Heart right ventricle (tissue), 16 donors: ENCODE measurements at regions not wholly inside any gene's neighbourhood (a gene's known extent, or its start where the extent isn't known, plus 50 kb on each side); places are given as distances from the start of the nearest gene placed in this dataset.

Experiments used
- ATAC-seq, 8 donors: fragments of 200-7000 bp; cut with Tn5 transposase; one replicate each; pipeline ENCODE4 v1.9.1; 2020; ENCODE audit warnings: mild to moderate bottlenecking in 8 of 8, moderate library complexity in 8 of 8, moderate number of reproducible peaks in 1 of 8
- DNase-seq, 2 donors: peaks; one replicate each; pipeline ENCODE4 v3.0.0-alpha.2; 2020
- H3K27ac ChIP-seq, 10 donors: fragments of 200-600 bp; sonication (generic) in 2 of 10; one replicate each; pipeline versions ENCODE4 v1.5.0 to v1.8.0; 2020 to 2022; ENCODE audit warnings: mild to moderate bottlenecking in 3 of 10
- H3K27me3 ChIP-seq, 7 donors: fragments of 200-600 bp; one replicate each; pipeline ENCODE4 v1.8.0; 2021 to 2022; ENCODE audit warnings: mild to moderate bottlenecking in 2 of 7
- H3K36me3 ChIP-seq, 9 donors: fragments of 200-600 bp; sonication (generic) in 1 of 9; one replicate each; pipeline versions ENCODE4 v1.5.0 to v1.8.0; 2020 to 2022; ENCODE audit warnings: mild to moderate bottlenecking in 2 of 9
- H3K4me1 ChIP-seq, 9 donors: fragments of 200-600 bp; sonication (generic) in 1 of 9; one replicate each; pipeline versions ENCODE4 v1.5.0 to v1.8.0; 2020 to 2022; ENCODE audit warnings: mild to moderate bottlenecking in 4 of 9
- H3K4me3 ChIP-seq, 10 donors: fragments of 200-600 bp; sonication (generic) in 2 of 10; one replicate each; pipeline versions ENCODE4 v1.5.0 to v1.8.0; 2020 to 2022; ENCODE audit warnings: mild to moderate bottlenecking in 7 of 10, moderate library complexity in 2 of 10
- H3K9me3 ChIP-seq, 11 donors: fragments of 200-600 bp in 10 of 11; sonication (generic) in 2 of 11; one replicate each; pipeline versions ENCODE4 v1.5.0 to v1.8.0; 2013 to 2022; ENCODE audit warnings: mild to moderate bottlenecking in 2 of 11, control low read depth in 1 of 11, moderate library complexity in 1 of 11
- WGBS, 2 donors: extraction: QIAGEN DNeasy Blood & Tissue Kit; methylation state at CpG; one replicate each; pipeline ENCODE4 v1.1.7; 2013; ENCODE audit warnings: inconsistent platforms in 1 of 2; 5-methylcytosine and 5-hydroxymethylcytosine counted together
- intact Hi-C, 10 donors: fragments of 100-400 bp; cut with DNase I; formaldehyde crosslinking; loops; one replicate each; pipeline versions ENCODE4 v1.11.1 to v1.14.2; 2022
- TF ChIP-seq, protein P1 (sequence below), 9 donors: fragments of 200-600 bp; sonication (generic) in 2 of 9; IDR thresholded peaks; one replicate each; pipeline versions ENCODE4 v1.5.0 to v1.8.0; 2021 to 2022; ENCODE audit warnings: antibody characterized with exemption in 9 of 9, mild to moderate bottlenecking in 5 of 9, moderate library complexity in 1 of 9
- donor health status: Arrhythmogenic right ventricular cardiomyopathy.
- donor health status: ischemic (EF 13 %, LVEDD 7.1; RV severe dilation, severe dysfunction).
- donor health status: healthy with polysubstance abuse.
- donor health status: DM: no; HTN: yes; CAD: no.
- donor health status: DM: no; HTN: no; CAD: no.
- donor health status: ischemic (EF 25% LVEDD 6.9; RV normal size, moderate dysfunction).
- donor health status: ischemic (EF 25% LVEDD 5.7; RV mildly dilated, moderate dysfunction).
- donor health status: healthy.
- donor health status: DM: yes; HTN: yes; CAD: no.
- donor health status: Ischemic cardiomyopathy.
- donor health status: ischemic (EF 35%, LVEDD 5.7; RV mildly dilated, moderate dysfunction).
- donor health status: nonischemic (EF 11% LVEDD 7.7; RV severe dilation, severe dysfunction).
- donor health status: DM: yes; HTN: yes; CAD: no.
- donor health status: PGD.
- donor health status: ischemic (EF 29% LVEDD 5.4; RV normal size, mild dysfunction).
- donor health status: nonischemic (EF 23%, LVEDD 6.1; RV moderate dilation, normal function).

GRCh38 chr4:134754301-134755019 lies 552.9 kb upstream of the PABPC4L start:
- no peaks in the 10 kb centered on the region for H3K36me3 ChIP-seq
- TF ChIP-seq, protein P1, sequence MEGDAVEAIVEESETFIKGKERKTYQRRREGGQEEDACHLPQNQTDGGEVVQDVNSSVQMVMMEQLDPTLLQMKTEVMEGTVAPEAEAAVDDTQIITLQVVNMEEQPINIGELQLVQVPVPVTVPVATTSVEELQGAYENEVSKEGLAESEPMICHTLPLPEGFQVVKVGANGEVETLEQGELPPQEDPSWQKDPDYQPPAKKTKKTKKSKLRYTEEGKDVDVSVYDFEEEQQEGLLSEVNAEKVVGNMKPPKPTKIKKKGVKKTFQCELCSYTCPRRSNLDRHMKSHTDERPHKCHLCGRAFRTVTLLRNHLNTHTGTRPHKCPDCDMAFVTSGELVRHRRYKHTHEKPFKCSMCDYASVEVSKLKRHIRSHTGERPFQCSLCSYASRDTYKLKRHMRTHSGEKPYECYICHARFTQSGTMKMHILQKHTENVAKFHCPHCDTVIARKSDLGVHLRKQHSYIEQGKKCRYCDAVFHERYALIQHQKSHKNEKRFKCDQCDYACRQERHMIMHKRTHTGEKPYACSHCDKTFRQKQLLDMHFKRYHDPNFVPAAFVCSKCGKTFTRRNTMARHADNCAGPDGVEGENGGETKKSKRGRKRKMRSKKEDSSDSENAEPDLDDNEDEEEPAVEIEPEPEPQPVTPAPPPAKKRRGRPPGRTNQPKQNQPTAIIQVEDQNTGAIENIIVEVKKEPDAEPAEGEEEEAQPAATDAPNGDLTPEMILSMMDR (IDR thresholded peaks at IDR 0.05) = no peak

GRCh38 chr4:134753390-134753789 lies 551.8 kb upstream of the PABPC4L start:
- DNase-seq (no peak), ATAC-seq (no peak)
- intact Hi-C loops = no loop called here
- TF ChIP-seq, protein P1 (IDR thresholded peaks at IDR 0.05) = no peak
- no peaks in the 10 kb centered on the region for H3K36me3 ChIP-seq
- H3K9me3 ChIP-seq = no peaks in the 10 kb centered on the region
- 71 to 85% methylated on average over 1 of the region's 1 CpG for WGBS, 2 donors
- H3K4me1 ChIP-seq = no peaks in the 10 kb centered on the region
- H3K27me3 ChIP-seq = no peaks in the 10 kb centered on the region
- H3K4me3 ChIP-seq = no peak overlapping the region
- no peak overlapping the region for H3K27ac ChIP-seq

More at GRCh38 chr4:134754301-134755019, 552.9 kb upstream of the PABPC4L start:
- ATAC-seq = no peak
- Histone ChIP-seq H3K27ac (no peak overlapping the region), H3K27me3 (no peaks in the 10 kb centered on the region), H3K9me3 (no peaks in the 10 kb centered on the region), H3K4me3 (no peak overlapping the region), H3K4me1 (no peaks in the 10 kb centered on the region)
- no peak for DNase-seq
- intact Hi-C loops = no loop called here
- whole genome bisulfite sequencing, 2 donors = 57% methylated on average over 6 of the region's 6 CpGs

DNA sequence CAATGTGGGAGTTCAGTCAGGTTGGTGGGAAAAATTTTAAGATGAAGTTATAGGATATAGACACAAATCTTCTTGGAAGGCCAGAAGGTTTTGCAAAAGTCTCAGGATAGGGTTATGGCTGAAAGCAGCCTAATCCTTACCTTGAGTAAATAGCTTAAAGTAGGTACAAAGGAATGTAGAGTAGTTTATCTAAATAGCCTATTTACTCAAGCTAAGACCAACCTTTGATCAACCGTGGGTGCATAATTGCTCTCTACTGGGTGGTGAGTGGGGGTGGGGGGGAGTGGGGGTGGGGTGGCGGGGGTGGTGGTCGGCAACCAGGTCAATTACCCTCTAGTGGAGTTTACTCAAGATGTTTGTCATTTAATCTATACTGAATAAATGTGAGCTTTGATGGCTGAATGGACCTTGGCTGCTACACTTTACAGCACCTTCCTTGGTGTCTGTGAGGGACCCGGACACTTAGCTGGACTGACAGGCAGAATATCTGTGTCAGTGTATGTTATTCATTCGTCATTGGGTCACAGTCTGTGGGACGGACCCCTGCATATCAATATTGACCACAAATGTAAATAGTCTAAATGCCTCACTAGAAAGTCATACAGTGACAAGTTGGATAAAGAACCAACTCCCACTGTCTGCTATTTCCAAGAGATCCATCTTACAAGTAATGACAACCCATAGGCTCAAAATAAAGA lies 545.7 kb upstream of the PABPC4L start:
- H3K4me1 ChIP-seq = no peaks in the 10 kb centered on the region
- H3K36me3 ChIP-seq = no peaks in the 10 kb centered on the region
- no peak for DNase-seq
- H3K27ac ChIP-seq = no peak overlapping the region
- TF ChIP-seq, protein P1 (IDR thresholded peaks at IDR 0.05) = no peak
- intact Hi-C loops = no loop called here
- WGBS, 2 donors = 52 to 59% methylated on average over 6 of the region's 6 CpGs
- no peak for ATAC-seq
- no peak overlapping the region for H3K4me3 ChIP-seq
- peaks cover 0 to 14% (median 0%) of the 10 kb centered on the region in 11 donors for H3K9me3 ChIP-seq
- no peaks in the 10 kb centered on the region for H3K27me3 ChIP-seq

GRCh38 chr4:134740290-134740689 lies 538.7 kb upstream of the PABPC4L start:
- ATAC-seq (no peak), DNase-seq (no peak)
- TF ChIP-seq, protein P1 (IDR thresholded peaks at IDR 0.05) = no peak
- Histone ChIP-seq H3K36me3 (no peaks in the 10 kb centered on the region), H3K4me1 (no peaks in the 10 kb centered on the region), H3K27ac (no peak overlapping the region), H3K9me3 (peaks cover 0 to 14% (median 0%) of the 10 kb centered on the region in 11 donors), H3K4me3 (no peak overlapping the region), H3K27me3 (no peaks in the 10 kb centered on the region)
- intact Hi-C loops = no loop called here
- WGBS, 2 donors = 91 to 93% methylated on average over 1 of the region's 1 CpG
